ENCODE measurements at regions not wholly inside any gene's neighbourhood (a gene's known extent, or its start where the extent isn't known, plus 50 kb on each side); places are given as distances from the start of the nearest gene placed in this dataset.

- H3K36me3 ChIP-seq (replicated peaks in 1 of 2): no peaks in the 10 kb centered on the region
- H3K4me1 ChIP-seq (replicated peaks in 1 of 2): no peaks in the 10 kb centered on the region
- H3K9me3 ChIP-seq (replicated peaks in 1 of 3): no peaks in the 10 kb centered on the region
- H3K27ac ChIP-seq: no peak overlapping the region
- H3K27me3 ChIP-seq: peaks cover 3% of the 10 kb centered on the region
- TF ChIP-seq, protein P1, sequence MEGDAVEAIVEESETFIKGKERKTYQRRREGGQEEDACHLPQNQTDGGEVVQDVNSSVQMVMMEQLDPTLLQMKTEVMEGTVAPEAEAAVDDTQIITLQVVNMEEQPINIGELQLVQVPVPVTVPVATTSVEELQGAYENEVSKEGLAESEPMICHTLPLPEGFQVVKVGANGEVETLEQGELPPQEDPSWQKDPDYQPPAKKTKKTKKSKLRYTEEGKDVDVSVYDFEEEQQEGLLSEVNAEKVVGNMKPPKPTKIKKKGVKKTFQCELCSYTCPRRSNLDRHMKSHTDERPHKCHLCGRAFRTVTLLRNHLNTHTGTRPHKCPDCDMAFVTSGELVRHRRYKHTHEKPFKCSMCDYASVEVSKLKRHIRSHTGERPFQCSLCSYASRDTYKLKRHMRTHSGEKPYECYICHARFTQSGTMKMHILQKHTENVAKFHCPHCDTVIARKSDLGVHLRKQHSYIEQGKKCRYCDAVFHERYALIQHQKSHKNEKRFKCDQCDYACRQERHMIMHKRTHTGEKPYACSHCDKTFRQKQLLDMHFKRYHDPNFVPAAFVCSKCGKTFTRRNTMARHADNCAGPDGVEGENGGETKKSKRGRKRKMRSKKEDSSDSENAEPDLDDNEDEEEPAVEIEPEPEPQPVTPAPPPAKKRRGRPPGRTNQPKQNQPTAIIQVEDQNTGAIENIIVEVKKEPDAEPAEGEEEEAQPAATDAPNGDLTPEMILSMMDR (IDR thresholded peaks at IDR 0.05): no peak
- no peak for TF ChIP-seq POLR2A (IDR thresholded peaks at IDR 0.05)
- DNase-seq: no peak
- no peak overlapping the region for H3K4me3 ChIP-seq
- WGBS, 4 donors: 79 to 83% (median 81%) methylated on average over 4 of the region's 4 CpGs
- intact Hi-C loops (cut with DNase I): no loop called here
Measured at GRCh38 chr5:159409801-159410200, 79.5 kb upstream of the IL12B start.

DNA sequence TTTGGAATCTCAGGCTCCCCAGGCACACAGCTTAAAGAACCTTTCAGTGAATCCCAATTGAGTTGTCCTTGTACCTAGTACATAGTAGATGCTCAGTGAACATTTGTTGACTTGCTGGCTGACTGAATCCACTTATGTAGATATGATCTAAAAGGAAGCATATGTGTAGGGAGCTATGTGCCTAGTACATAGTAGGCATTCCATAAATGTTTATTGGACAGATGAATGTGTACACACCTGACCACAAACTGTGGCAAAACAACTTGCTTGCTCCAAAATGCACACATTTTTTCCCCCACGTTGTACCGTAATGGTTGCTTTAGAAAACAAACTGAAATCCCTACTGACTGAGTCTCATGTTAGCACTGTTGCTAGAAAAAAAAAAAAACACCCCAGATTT lies 80.2 kb upstream of the IL12B start:
- Histone ChIP-seq H3K4me3 (no peak overlapping the region), H3K9me3 (replicated peaks in 1 of 3) (no peaks in the 10 kb centered on the region), H3K4me1 (replicated peaks in 1 of 2) (no peaks in the 10 kb centered on the region), H3K36me3 (replicated peaks in 1 of 2) (no peaks in the 10 kb centered on the region), H3K27ac (no peak overlapping the region), H3K27me3 (peaks cover 3% of the 10 kb centered on the region)
- DNase-seq: no peak
- 74 to 88% (median 86%) methylated on average over 2 of the region's 2 CpGs for WGBS, 4 donors
- TF ChIP-seq POLR2A (IDR thresholded peaks at IDR 0.05): no peak
- TF ChIP-seq, protein P1 (IDR thresholded peaks at IDR 0.05): no peak
- intact Hi-C loops (cut with DNase I): no loop called here

GRCh38 chr5:159411115-159411514 lies 80.8 kb upstream of the IL12B start:
- TF ChIP-seq, protein P1 (IDR thresholded peaks at IDR 0.05): no peak
- no peak for TF ChIP-seq POLR2A (IDR thresholded peaks at IDR 0.05)
- intact Hi-C loops (cut with DNase I): no loop called here
- no peaks in the 10 kb centered on the region for H3K9me3 ChIP-seq (replicated peaks in 1 of 3)

DNA sequence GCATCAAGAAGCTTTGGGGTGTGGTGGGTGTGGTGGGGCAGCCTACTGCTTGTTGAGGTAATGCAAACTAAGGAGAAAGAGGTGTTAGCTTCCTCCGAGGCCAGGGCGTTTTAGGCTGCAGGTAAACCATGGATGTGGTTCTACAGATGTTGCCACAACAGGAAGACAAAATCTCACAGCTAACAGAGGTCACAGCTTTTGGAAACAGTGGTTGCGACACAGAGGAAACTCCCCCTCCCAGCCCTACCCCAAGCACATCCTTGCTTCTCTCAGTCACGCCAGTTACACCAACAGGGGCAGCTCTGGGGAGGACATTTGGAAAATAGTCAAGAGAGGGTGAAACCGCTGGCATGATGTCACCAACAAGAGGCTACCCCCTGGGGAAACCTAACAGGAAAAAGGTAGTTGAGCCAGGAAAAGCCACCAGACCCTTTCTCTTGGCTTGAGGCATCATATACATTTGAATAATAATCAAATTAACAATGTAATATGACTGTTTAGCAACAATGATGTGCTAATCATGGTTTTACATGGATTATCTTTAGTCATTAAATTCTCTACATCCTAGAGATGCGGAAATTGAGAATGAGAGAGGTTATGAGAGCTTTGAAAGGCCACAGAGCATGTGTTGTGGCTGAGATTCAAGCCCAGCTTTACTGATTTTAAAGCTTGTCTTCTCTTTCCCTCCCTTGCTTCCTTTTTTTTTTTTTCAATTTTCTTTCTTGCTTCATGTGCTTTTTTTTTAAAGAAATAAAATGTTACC lies 82.2 kb upstream of the IL12B start:
- no peak for DNase-seq
- Histone ChIP-seq H3K4me3 (no peak overlapping the region), H3K4me1 (replicated peaks in 1 of 2) (no peaks in the 10 kb centered on the region), H3K27me3 (no peaks in the 10 kb centered on the region), H3K27ac (no peak overlapping the region), H3K9me3 (replicated peaks in 1 of 3) (no peaks in the 10 kb centered on the region), H3K36me3 (replicated peaks in 1 of 2) (no peaks in the 10 kb centered on the region)
- TF ChIP-seq POLR2A (IDR thresholded peaks at IDR 0.05): no peak
- TF ChIP-seq, protein P1 (IDR thresholded peaks at IDR 0.05): no peak
- intact Hi-C loops (cut with DNase I): no loop called here
- WGBS, 4 donors: 55 to 70% (median 59%) methylated on average over 6 of the region's 6 CpGs

More at GRCh38 chr5:159411115-159411514, 80.8 kb upstream of the IL12B start:
- Histone ChIP-seq H3K27ac (no peak overlapping the region), H3K4me3 (no peak overlapping the region), H3K27me3 (peaks cover 3% of the 10 kb centered on the region), H3K4me1 (replicated peaks in 1 of 2) (no peaks in the 10 kb centered on the region), H3K36me3 (replicated peaks in 1 of 2) (no peaks in the 10 kb centered on the region)
- no peak for DNase-seq
- WGBS, 4 donors: 73 to 79% (median 76%) methylated on average over 6 of the region's 6 CpGs
